ENCODE measurements at regions not wholly inside any gene's neighbourhood (a gene's known extent, or its start where the extent isn't known, plus 50 kb on each side); places are given as distances from the start of the nearest gene placed in this dataset.

GRCh38 chr11:115632061-115632460, 127.8 kb upstream of the CADM1 start:
- no peak for TF ChIP-seq CTCF (IDR thresholded peaks at IDR 0.05)
- no peak for DNase-seq
- Histone ChIP-seq H3K9me3 (no peaks in the 10 kb centered on the region), H3K27ac (no peak overlapping the region), H3K4me3 (no peak overlapping the region), H3K27me3 (peaks cover 0 to 18% of the 10 kb centered on the region in 2 donors), H3K4me1 (no peaks in the 10 kb centered on the region), H3K36me3 (no peaks in the 10 kb centered on the region)
- no peak for ATAC-seq
- intact Hi-C loops (cut with DNase I), result no loop called here

- TF ChIP-seq CTCF (IDR thresholded peaks at IDR 0.05), result no peak
- ATAC-seq (no peak), DNase-seq (no peak)
- H3K27me3 ChIP-seq, result peaks cover 0 to 18% of the 10 kb centered on the region in 2 donors
- no peaks in the 10 kb centered on the region for H3K9me3 ChIP-seq
- H3K4me1 ChIP-seq, result no peaks in the 10 kb centered on the region
- no peak overlapping the region for H3K27ac ChIP-seq
- H3K36me3 ChIP-seq, result no peaks in the 10 kb centered on the region
- no peak overlapping the region for H3K4me3 ChIP-seq
- intact Hi-C loops (cut with DNase I), result no loop called here
Measured at GRCh38 chr11:115631609-115632008, 127.4 kb upstream of the CADM1 start.

GRCh38 chr11:115630214-115630613, 126.0 kb upstream of the CADM1 start:
- H3K27ac ChIP-seq, result no peak overlapping the region
- H3K36me3 ChIP-seq, result no peaks in the 10 kb centered on the region
- H3K4me1 ChIP-seq, result no peaks in the 10 kb centered on the region
- DNase-seq, result no peak
- H3K9me3 ChIP-seq, result no peaks in the 10 kb centered on the region
- intact Hi-C loops (cut with DNase I), result no loop called here
- H3K4me3 ChIP-seq, result no peak overlapping the region
- no peak for TF ChIP-seq CTCF (IDR thresholded peaks at IDR 0.05)
- ATAC-seq, result no peak
- peaks cover 0 to 18% of the 10 kb centered on the region in 2 donors for H3K27me3 ChIP-seq

- ATAC-seq, result no peak
- H3K36me3 ChIP-seq, result no peaks in the 10 kb centered on the region
Measured at GRCh38 chr11:115629456-115630015, 125.3 kb upstream of the CADM1 start.

More at GRCh38 chr11:115629456-115630015, 125.3 kb upstream of the CADM1 start:
- no peaks in the 10 kb centered on the region for H3K9me3 ChIP-seq
- intact Hi-C loops (cut with DNase I), result no loop called here
- TF ChIP-seq CTCF (IDR thresholded peaks at IDR 0.05), result no peak
- H3K27me3 ChIP-seq, result peaks cover 0 to 18% of the 10 kb centered on the region in 2 donors
- H3K4me3 ChIP-seq, result no peak overlapping the region
- DNase-seq, result no peak
- H3K27ac ChIP-seq, result no peak overlapping the region
- no peaks in the 10 kb centered on the region for H3K4me1 ChIP-seq
